Right lobe of liver (tissue), 6 donors: ENCODE measurements at regions not wholly inside any gene's neighbourhood (a gene's known extent, or its start where the extent isn't known, plus 50 kb on each side); places are given as distances from the start of the nearest gene placed in this dataset.

Source experiments
- ATAC-seq, 4 donors: fragments of 200-7000 bp; cut with Tn5 transposase; one replicate each; pipeline ENCODE4 v1.9.1; 2020; ENCODE audit warnings: mild to moderate bottlenecking in 4 of 4, moderate library complexity in 4 of 4
- DNase-seq, 3 donors: peaks; one replicate each; pipeline ENCODE4 v3.0.0-alpha.2; 2020
- H3K27ac ChIP-seq, 3 donors: fragments of 200-600 bp; one replicate each; pipeline ENCODE4 v1.8.0; 2022
- H3K27me3 ChIP-seq, 2 donors: fragments of 200-600 bp; one replicate each; pipeline ENCODE4 v1.8.0; 2022
- H3K36me3 ChIP-seq, 4 donors: fragments of 200-600 bp; sonication (generic) in 1 of 4; one replicate each; pipeline versions ENCODE4 v1.5.1 to v1.8.0; 2017 to 2022; ENCODE audit warnings: control low read depth in 1 of 4
- H3K4me1 ChIP-seq, 4 donors: fragments of 200-600 bp; sonication (generic) in 1 of 4; one replicate each; pipeline versions ENCODE4 v1.5.1 to v1.8.0; 2017 to 2022; ENCODE audit warnings: control low read depth in 1 of 4
- H3K4me3 ChIP-seq, 3 donors: fragments of 200-600 bp; one replicate each; pipeline ENCODE4 v1.8.0; 2022
- H3K9me3 ChIP-seq, 4 donors: fragments of 200-600 bp; sonication (generic) in 1 of 4; one replicate each; pipeline versions ENCODE4 v1.5.1 to v1.8.0; 2017 to 2022; ENCODE audit warnings: control low read depth in 1 of 4
- CTCF ChIP-seq, 4 donors: fragments of 200-600 bp in 3 of 4; fragments of 450-650 bp in 1 of 4; IDR thresholded peaks; one replicate each; pipeline versions ENCODE4 v1.5.1 to v1.8.0; 2016 to 2022; ENCODE audit warnings: antibody characterized with exemption in 4 of 4, mild to moderate bottlenecking in 2 of 4
- POLR2A ChIP-seq: fragments of 450-650 bp; IDR thresholded peaks from one replicate; pipeline ENCODE4 v1.6.1; 2017; ENCODE audit warnings: antibody characterized with exemption, mild to moderate bottlenecking
- WGBS: methylation state at CpG from one replicate; pipeline ENCODE4 v1.1.6; 2018; ENCODE audit warnings: low coverage, low lambda C conversion rate; ENCODE audit not compliant: insufficient coverage; ENCODE audit errors: missing lambda C conversion rate; 5-methylcytosine and 5-hydroxymethylcytosine counted together
- intact Hi-C, 2 donors: fragments of 100-400 bp; cut with DNase I; formaldehyde crosslinking; loops; one replicate each; pipeline versions ENCODE4 v1.11.2 to v1.14.1; 2022
- donor health status: DM: no; HTN: yes; CAD: no.
- donor health status: DM: no; HTN: no; CAD: no.
- donor health status: DM: no; HTN: no; CAD: no.
- donor health status: DM: no; HTN: yes; CAD: no.
- donor health status: DM: no; HTN: yes; CAD: no.

- TF ChIP-seq POLR2A: no peak
- no peak for TF ChIP-seq CTCF (IDR thresholded peaks at IDR 0.05)
- 76% methylated on average over 3 of the region's 4 CpGs for WGBS
Observed at GRCh38 chr18:76246590-76246989, 248.5 kb downstream of the ZNF516 start.

GRCh38 chr18:76234676-76235060, 260.4 kb downstream of the ZNF516 start:
- ATAC-seq (no peak), DNase-seq (no peak)
- no peaks in the 10 kb centered on the region for H3K27me3 ChIP-seq
- H3K4me1 ChIP-seq: no peaks in the 10 kb centered on the region
- H3K27ac ChIP-seq: no peak overlapping the region
- WGBS: 65% methylated on average over 12 of the region's 12 CpGs
- no peaks in the 10 kb centered on the region for H3K36me3 ChIP-seq
- H3K9me3 ChIP-seq: no peaks in the 10 kb centered on the region
- intact Hi-C loops: no loop called here
- no peak overlapping the region for H3K4me3 ChIP-seq
- TF ChIP-seq CTCF (IDR thresholded peaks at IDR 0.05): no peak
- no peak for TF ChIP-seq POLR2A

More at GRCh38 chr18:76246590-76246989, 248.5 kb downstream of the ZNF516 start:
- no peak overlapping the region for H3K27ac ChIP-seq
- H3K4me3 ChIP-seq: no peak overlapping the region
- H3K36me3 ChIP-seq: no peaks in the 10 kb centered on the region
- intact Hi-C loops: no loop called here
- DNase-seq (no peak), ATAC-seq (no peak)
- no peaks in the 10 kb centered on the region for H3K9me3 ChIP-seq
- H3K27me3 ChIP-seq: no peaks in the 10 kb centered on the region
- H3K4me1 ChIP-seq: no peaks in the 10 kb centered on the region

- no peaks in the 10 kb centered on the region for H3K36me3 ChIP-seq
- ATAC-seq: no peak
- H3K9me3 ChIP-seq: no peaks in the 10 kb centered on the region
- no peak overlapping the region for H3K4me3 ChIP-seq
- 28% methylated on average over 5 of the region's 5 CpGs for WGBS
- no peak overlapping the region for H3K27ac ChIP-seq
- H3K27me3 ChIP-seq: no peaks in the 10 kb centered on the region
- no peak for DNase-seq
- H3K4me1 ChIP-seq: no peaks in the 10 kb centered on the region
- no peak for TF ChIP-seq CTCF (IDR thresholded peaks at IDR 0.05)
- TF ChIP-seq POLR2A: no peak
- intact Hi-C loops: no loop called here
Observed at GRCh38 chr18:76233876-76234675, 261.0 kb downstream of the ZNF516 start.

GRCh38 chr18:76233406-76233805, 261.6 kb downstream of the ZNF516 start:
- no peaks in the 10 kb centered on the region for H3K4me1 ChIP-seq
- H3K27me3 ChIP-seq: no peaks in the 10 kb centered on the region
- no peak for ATAC-seq
- intact Hi-C loops: no loop called here
- WGBS: 7% methylated on average over 1 of the region's 1 CpG
- no peaks in the 10 kb centered on the region for H3K9me3 ChIP-seq
- no peak for DNase-seq
- H3K36me3 ChIP-seq: no peaks in the 10 kb centered on the region
- H3K27ac ChIP-seq: no peak overlapping the region
- TF ChIP-seq CTCF (IDR thresholded peaks at IDR 0.05) (no peak), POLR2A (no peak)
- no peak overlapping the region for H3K4me3 ChIP-seq
